Stimulated activated CD8-positive, alpha-beta memory T cell treated with anti-CD3 and anti-CD28 coated beads, Interleukin-2, amount 100 ng/mL, for 1 hour (primary cell): ENCODE measurements at regions not wholly inside any gene's neighbourhood (a gene's known extent, or its start where the extent isn't known, plus 50 kb on each side); places are given as distances from the start of the nearest gene placed in this dataset.
"Not testable (repeated sequence)": the region's sequence is repeated elsewhere in the genome, so short reads cannot be mapped to it uniquely, and the experiment has no call there.

Experiments used
- DNase-seq, 2 donors: peaks; one replicate each; pipeline ENCODE4 v3.0.0-alpha.2; 2020; ENCODE audit warnings: low read depth in 2 of 2

GRCh38 chr2:59798687-59799232 lies 754.7 kb downstream of the BCL11A start:
- no peak for DNase-seq

DNA sequence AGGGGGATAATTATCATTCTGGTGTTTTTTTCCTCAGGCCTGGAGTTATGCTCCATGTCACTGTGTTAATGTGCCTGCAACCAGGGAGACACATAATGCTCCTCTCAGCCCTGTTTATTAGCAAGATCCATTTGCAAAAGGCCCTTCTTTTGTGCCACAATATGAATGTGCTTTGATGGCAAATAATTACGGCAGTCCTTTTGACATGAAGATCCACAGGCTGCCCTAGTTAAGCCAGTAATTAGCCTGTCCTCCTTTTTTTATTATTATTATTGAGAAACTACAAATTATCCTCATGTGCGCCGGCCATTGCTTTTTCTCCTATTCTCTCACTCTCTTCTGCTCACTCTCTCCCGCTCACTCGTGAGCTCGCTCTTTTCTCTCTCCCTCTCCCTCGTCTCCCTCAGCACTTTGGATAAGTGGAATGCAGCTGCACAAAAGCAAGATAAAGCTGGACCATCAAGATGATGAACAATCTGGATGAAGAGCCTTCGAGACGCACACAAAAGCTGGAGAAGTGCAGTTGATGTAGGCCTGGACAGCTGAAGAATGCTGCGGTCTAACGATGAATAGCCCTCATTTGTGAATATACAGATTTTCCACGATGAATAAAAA lies 762.3 kb downstream of the BCL11A start:
- no peak for DNase-seq

- no peak for DNase-seq
These were observed 763.1 kb downstream of the BCL11A start for GRCh38 chr2:59790186-59791003.

GRCh38 chr2:59789523-59789922 lies 763.9 kb downstream of the BCL11A start:
- no peak for DNase-seq

DNA sequence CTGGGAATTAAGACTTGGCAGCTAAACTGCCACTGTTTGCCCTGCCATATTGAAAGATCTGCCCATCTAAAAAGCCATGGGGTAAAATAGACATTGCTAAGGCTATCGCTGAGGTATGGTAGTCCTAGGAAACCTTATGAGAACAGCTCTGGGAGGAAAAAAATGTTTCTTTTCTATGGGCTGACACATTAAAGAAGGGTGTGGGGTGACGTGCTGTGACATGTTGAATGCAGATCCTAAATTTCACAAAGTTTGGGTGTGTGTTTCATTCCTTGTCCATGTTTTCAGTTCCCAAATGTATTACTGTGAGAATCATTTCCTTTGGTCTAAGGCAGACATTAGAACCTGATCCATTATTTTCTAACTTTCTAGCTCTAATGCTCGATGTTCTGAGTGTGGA lies 766.4 kb downstream of the BCL11A start:
- no peak for DNase-seq

GRCh38 chr2:59786684-59787083 lies 766.8 kb downstream of the BCL11A start:
- DNase-seq, result no peak

GRCh38 chr2:59779571-59779970 lies 773.9 kb downstream of the BCL11A start:
- no peak for DNase-seq

DNA sequence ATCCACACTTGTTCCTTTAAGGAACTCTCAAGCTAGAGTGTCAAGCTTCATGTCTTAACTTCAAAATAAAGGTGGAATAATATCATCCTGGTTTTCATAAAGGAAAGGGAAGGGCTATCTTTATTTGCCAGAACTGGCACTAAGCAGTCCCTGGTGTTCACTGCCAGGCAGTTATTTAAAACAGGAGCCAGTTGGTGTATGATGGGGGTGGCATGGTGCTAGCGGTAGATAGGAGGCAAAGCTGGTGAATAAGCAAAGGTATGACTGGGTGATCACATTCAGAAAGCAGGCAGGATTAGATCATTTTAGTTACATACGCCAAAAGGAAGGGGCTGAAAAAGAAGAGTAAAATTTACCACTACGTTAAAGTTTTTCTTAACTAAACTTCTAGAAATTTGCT lies 776.3 kb downstream of the BCL11A start:
- DNase-seq, result no peak

GRCh38 chr2:59776726-59777008 lies 776.8 kb downstream of the BCL11A start:
- no peak for DNase-seq

DNA sequence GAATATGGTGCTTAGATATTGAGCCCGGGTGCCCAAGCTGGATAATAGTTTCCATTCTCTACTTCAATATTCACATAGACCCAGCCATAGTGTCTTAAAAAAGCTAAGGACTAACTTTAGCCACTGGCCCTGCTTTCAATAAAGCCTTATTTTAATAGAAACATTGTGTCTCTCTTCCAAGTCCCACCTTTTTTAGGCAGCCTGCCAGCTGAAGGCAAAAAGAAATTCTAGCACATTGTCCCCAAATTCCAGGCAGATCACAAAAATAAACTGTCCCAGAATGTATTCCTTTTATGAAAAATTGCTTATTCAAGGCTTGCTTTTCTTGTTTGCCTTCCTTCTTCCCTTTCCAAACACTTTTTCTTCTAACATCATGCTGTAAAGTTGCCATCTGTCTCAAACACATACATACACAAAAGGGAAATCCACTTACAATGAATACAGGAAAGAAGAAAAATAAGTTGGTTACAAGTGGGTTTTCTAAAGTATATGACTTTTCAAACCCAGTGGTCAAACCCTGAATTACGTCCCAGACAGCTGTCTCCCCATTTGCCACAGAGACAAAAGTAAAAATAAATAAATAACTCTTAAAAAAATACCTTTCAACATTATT lies 778.5 kb downstream of the BCL11A start:
- DNase-seq, result no peak

DNA sequence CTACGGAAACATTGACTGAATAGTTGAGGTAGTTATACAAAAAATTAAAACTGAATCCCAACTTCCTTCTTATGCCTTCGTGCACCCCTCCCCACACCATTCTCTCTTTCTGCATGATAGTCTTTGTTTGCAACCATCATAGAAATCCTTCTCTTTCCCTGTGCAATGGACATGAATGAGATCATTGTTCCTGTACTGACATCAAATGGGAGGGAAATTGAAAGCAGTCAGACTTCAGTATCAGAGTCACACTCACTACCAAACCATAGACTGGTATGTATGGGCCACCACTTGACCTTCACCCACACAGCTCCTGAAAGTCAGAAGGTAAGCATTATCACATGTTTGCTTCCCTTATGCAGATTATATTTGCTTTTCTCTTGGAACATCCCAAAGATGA lies 782.8 kb downstream of the BCL11A start:
- DNase-seq, result no peak

DNA sequence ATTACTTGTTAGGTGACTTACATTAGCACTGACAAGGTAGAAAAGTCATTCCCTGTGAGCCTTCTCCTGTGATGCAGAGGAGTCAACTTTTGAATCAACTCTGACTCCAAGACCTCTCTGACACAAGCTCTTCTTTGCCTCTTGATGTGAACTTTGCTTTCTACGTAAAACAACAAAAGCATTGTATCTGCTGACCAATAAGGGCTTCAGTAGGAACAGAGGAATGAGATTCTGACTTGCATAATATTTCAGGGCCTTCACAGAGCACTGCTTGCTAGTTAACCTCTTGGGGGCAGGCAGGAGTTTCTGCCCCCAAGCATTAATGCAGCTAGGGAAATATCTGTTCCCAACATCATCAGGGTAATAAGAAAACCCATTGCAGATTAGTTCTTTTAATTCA lies 791.5 kb downstream of the BCL11A start:
- no peak for DNase-seq

GRCh38 chr2:59756150-59756549 lies 797.3 kb downstream of the BCL11A start:
- no peak for DNase-seq

DNA sequence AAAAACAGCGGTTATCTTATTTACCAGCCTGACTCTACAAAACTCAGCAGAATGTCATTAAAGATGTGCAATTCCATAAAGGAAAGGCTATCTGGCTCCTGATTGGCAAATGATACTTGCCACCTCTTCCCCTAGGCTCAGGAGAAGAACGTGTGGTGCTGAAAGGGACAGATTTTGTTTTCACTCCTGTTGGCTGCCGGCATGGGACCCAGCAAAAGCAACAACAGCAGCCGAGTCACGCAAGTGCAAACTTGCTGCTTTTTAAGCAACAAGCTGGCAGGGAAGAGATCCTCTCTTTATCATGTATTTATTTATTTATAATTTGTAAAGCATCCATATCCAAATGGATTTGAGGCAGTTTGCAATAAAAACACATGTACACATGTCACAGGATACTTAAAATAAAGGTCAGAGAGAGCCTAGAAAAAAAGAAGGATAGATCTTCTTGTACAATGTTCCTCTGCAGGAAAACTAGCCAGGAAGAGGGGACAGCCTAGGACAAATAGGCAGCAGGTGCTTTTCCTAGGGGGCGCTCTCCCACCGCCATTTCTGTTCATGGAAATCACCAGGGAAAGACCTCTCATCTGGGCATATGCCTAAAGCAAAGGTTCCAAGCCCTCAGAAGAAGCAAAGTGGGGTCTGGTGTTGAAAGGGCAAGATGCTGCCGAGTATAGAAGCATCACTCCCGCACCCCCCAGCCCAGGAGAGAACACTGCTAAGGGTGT lies 799.3 kb downstream of the BCL11A start:
- no peak for DNase-seq

DNA sequence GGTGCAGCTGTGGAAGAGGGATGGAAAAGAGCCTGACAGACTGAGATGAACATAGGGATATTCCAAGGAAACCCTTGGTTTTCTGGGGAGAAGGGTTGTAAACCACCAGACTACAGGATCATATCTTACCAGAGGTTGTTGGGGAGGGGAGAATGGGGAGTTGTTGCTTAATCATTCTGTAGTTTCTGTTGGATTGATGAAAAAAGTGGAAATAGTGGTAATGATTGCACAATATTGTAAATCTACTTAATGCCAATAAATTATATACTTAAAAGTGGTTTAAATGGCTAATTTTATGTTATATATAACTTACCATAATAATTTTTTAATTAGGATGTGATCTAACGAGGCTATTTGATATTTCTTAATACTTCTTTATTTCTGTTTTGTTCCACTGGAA lies 800.9 kb downstream of the BCL11A start:
- DNase-seq, result no peak

DNA sequence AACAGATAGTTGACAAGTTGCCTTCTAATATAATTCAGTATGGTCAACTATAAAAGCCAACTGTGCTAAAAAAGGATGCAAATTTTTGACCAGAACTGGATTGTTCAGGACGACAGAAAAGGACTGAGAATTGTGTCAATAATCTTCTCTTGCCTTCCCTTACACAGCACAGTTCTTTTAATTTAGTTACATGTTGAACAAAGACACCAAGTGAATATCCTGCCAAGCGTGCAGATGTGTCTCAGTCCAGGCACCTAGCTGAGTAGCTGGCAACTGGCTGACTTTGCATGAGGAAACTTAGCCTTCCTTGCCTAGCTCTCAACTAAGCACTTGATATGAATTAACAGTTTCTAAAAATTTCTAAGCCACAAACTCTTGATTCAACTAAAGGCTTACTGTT lies 801.4 kb downstream of the BCL11A start:
- DNase-seq, result no peak

DNA sequence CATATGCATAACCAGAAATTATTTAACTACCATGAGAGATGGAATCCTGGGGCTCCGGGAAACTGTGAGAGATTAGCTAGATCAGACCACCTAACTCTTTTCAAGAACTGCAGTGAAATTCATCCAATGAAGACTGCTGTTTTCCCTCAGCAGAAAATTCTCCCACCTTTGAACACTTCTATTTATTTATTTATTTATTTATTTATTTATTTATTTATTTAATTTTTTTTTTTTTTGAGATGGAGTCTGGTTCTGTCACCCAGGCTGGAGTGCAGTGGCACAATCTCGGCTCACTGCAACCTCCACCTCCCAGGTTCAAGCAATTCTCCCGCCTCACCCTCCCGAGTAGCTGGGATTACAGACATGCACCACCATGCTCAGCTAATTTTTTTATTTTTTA lies 802.2 kb downstream of the BCL11A start:
- DNase-seq, result not testable (repeated sequence)

GRCh38 chr2:59746291-59746690 lies 807.2 kb downstream of the BCL11A start:
- DNase-seq, result no peak

DNA sequence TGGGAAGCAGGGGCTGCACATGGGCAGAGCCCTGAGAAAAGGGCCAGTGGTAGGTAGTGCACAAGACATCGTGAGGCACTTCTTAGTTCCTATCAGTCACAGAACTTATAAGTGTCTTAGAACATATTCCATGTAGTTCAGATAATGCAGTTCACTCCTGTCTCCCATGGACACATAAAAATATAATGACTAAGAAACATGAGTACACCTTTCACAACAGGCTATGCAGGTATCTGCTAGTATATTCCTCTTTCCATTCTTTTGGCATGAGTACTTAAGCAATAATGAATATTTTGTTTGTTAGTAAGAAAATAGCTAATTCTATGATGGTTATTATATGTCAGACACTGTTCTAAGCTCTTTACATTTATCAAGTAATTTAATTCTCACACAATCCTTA lies 808.4 kb downstream of the BCL11A start:
- no peak for DNase-seq

DNA sequence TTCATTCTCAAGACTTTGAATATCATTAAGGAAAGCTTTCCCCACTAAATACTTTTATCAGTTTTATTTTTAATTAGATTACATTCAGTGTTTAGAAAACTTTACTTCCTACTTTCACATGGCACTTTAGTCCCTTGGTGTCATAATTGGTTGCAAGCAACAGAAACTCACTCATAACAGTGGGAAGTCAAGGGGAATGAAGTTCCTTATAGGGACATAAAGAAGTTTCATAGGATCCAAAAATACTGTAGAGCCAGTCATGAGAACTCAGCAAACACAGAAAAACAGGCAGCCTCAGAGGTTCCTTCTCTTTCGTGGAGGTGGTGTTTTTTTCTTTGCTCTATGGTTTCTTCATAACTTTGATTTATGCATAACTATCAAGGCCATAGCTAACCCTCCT lies 809.0 kb downstream of the BCL11A start:
- no peak for DNase-seq

GRCh38 chr2:59741840-59742239 lies 811.6 kb downstream of the BCL11A start:
- no peak for DNase-seq

GRCh38 chr2:59739166-59739565 lies 814.3 kb downstream of the BCL11A start:
- DNase-seq, result no peak
